Ectodermal cell (in vitro differentiated cells): ENCODE measurements at regions not wholly inside any gene's neighbourhood (a gene's known extent, or its start where the extent isn't known, plus 50 kb on each side); places are given as distances from the start of the nearest gene placed in this dataset.

Experiments used
- H3K27ac ChIP-seq: 2 replicates; pipeline ENCODE4 v1.7.0; 2013; ENCODE audit warnings: mild to moderate bottlenecking, low read depth, low read length; ENCODE audit not compliant: insufficient read depth, poor library complexity, severe bottlenecking
- H3K27me3 ChIP-seq: 2 replicates; pipeline ENCODE4 v1.7.0; 2013; ENCODE audit warnings: mild to moderate bottlenecking, low read length; ENCODE audit not compliant: insufficient read depth, control insufficient read depth, poor library complexity, severe bottlenecking
- H3K36me3 ChIP-seq: one replicate; pipeline ENCODE4 v1.7.0; 2013; ENCODE audit warnings: low read length; ENCODE audit not compliant: control insufficient read depth, insufficient read depth
- H3K4me1 ChIP-seq: one replicate; pipeline ENCODE4 v1.7.0; 2013; ENCODE audit warnings: low read length; ENCODE audit not compliant: control insufficient read depth, insufficient read depth
- H3K4me3 ChIP-seq: 2 replicates; pipeline ENCODE4 v1.7.0; 2013; ENCODE audit warnings: low read depth, low read length, control low read depth; ENCODE audit not compliant: insufficient read depth
- H3K9me3 ChIP-seq: 2 replicates; pipeline ENCODE4 v1.7.0; 2013; ENCODE audit warnings: mild to moderate bottlenecking, low read length, moderate library complexity; ENCODE audit not compliant: control insufficient read depth
- WGBS, 2 experiments: methylation state at CpG; one replicate each; pipeline ENCODE4 v1.1.7; 2013; ENCODE audit warnings: missing lambda C conversion rate in 2 of 2; 5-methylcytosine and 5-hydroxymethylcytosine counted together

DNA sequence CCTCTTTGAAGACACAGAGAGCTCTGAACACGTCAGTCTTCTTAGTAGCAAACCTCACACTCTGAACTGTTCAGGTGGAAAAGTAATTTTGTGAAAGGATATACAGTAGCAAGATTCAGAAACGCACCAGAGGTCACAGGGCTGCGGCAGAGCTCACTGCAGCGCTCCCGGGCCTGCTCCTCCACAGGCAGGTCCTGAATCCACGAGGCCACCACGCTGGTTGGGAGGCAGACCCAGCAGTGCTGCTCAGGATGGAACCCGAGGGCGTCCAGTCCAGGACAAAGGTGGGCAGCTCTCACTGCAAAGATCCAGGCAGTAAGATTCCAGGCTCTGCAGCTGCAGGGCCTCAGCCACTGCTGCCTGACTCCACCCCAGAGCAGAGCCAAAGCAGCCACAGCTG lies 576.2 kb upstream of the SALL3 start:
- 83 to 84% methylated on average over 9 of the region's 9 CpGs for WGBS, 2 experiments

DNA sequence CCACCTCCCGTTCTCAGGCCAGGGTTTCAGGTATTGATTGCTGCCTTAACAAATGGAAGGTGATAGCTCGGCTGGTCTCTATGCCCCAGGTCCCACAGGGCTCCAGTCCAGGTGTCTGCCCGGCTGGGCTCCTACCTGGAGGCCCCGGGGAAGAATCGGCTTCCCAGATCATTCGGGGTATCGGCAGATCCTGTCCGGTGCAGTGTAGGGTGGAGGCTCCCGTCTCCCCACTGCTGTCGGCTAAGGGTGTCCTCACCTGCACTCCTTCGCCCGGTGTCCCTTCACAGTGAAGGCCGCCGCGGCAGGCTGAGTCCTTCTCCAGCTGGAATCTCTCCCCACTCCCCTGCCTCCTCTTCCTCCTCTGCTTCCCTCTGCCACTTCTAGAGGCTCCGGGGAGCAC lies 573.9 kb upstream of the SALL3 start:
- Histone ChIP-seq H3K4me3 (no peak overlapping the region), H3K27me3 (no peaks in the 10 kb centered on the region), H3K9me3 (no peaks in the 10 kb centered on the region), H3K36me3 (no peaks in the 10 kb centered on the region), H3K27ac (no peak overlapping the region), H3K4me1 (no peaks in the 10 kb centered on the region)
- WGBS, 2 experiments, result 88 to 92% methylated on average over 16 of the region's 16 CpGs

More for the DNA sequence above, 576.2 kb upstream of the SALL3 start:
- Histone ChIP-seq H3K4me3 (no peak overlapping the region), H3K4me1 (no peaks in the 10 kb centered on the region), H3K9me3 (no peaks in the 10 kb centered on the region), H3K36me3 (no peaks in the 10 kb centered on the region), H3K27ac (no peak overlapping the region), H3K27me3 (no peaks in the 10 kb centered on the region)

DNA sequence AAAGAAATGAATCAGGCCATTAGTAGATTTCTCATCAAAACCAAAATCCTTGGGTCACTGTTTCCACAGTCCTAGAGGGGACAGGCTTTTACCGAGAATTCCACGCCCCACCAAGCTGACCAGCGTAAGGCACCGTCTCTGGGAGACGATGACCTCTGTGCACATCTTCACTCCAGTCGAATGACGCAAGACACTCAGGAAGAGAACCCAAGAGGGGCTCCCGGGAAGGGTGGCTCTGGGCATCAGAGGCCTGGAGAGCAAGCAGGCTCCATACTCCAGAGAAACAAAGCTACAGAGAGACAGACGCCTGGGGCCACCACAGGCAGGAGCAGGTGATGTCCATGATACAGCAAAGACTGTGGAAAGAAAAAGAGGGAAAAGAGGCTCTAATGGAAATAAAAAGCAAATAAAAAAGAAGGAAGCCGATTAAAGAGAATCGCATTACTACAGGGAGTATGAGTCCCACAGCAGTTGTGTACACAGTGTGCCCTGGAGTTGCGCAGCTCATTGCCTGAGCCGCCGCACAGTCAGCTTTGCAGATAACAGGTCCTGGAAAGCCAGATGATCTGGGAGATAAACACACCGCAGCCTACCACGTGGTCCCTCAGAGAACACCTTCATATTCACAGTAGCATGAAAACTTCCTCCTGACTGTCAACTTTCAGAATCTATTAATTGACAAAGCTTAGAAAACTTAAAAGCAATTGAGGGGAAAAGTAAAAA lies 572.7 kb upstream of the SALL3 start:
- WGBS, 2 experiments, result 94% methylated on average over 16 of the region's 16 CpGs
- Histone ChIP-seq H3K4me1 (no peaks in the 10 kb centered on the region), H3K27ac (no peak overlapping the region), H3K27me3 (no peaks in the 10 kb centered on the region), H3K36me3 (no peaks in the 10 kb centered on the region), H3K9me3 (no peaks in the 10 kb centered on the region), H3K4me3 (no peak overlapping the region)

DNA sequence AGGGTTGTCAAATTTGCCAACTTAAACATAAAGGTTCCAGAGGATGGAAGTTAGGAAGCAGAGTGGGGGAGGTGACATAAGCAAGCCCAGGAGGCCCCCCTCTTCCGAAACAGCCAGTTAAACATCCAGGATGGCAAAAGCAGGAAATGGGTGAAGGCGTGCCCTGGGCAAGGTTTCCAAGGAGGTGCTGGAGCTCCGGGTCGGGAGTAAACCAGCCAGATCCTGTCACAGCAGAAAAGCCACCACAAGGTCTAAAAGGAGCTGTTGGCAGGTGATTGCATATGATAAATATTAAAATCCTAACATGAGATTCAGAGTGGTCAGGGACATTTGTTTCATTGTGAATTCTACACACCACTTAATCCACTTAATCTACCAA lies 572.2 kb upstream of the SALL3 start:
- Histone ChIP-seq H3K36me3 (no peaks in the 10 kb centered on the region), H3K4me3 (no peak overlapping the region), H3K27me3 (no peaks in the 10 kb centered on the region), H3K27ac (no peak overlapping the region), H3K9me3 (no peaks in the 10 kb centered on the region), H3K4me1 (no peaks in the 10 kb centered on the region)
- 95 to 97% methylated on average over 4 of the region's 4 CpGs for WGBS, 2 experiments

DNA sequence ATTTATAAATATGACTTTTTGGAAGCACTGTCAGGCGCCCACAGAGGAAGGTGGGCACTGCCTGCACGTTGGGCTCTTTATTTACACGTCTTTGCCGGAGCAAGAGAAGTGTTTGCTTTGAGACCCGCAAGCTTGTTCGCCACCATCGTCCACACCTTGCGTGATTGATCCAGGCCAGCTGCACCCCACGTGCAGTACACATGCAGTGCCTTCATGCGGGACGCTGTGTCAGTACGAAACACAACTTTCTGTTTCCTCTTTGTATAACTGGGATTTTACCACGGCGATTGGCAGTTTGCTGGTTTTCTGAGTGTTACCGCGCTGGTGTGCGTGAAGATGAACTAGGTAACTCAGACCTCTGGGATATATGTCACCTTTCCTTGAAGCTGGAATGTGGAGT lies 571.0 kb upstream of the SALL3 start:
- no peaks in the 10 kb centered on the region for H3K9me3 ChIP-seq
- no peak overlapping the region for H3K27ac ChIP-seq
- H3K4me1 ChIP-seq, result no peaks in the 10 kb centered on the region
- H3K27me3 ChIP-seq, result no peaks in the 10 kb centered on the region
- 88 to 91% methylated on average over 17 of the region's 17 CpGs for WGBS, 2 experiments
- no peak overlapping the region for H3K4me3 ChIP-seq
- H3K36me3 ChIP-seq, result no peaks in the 10 kb centered on the region

DNA sequence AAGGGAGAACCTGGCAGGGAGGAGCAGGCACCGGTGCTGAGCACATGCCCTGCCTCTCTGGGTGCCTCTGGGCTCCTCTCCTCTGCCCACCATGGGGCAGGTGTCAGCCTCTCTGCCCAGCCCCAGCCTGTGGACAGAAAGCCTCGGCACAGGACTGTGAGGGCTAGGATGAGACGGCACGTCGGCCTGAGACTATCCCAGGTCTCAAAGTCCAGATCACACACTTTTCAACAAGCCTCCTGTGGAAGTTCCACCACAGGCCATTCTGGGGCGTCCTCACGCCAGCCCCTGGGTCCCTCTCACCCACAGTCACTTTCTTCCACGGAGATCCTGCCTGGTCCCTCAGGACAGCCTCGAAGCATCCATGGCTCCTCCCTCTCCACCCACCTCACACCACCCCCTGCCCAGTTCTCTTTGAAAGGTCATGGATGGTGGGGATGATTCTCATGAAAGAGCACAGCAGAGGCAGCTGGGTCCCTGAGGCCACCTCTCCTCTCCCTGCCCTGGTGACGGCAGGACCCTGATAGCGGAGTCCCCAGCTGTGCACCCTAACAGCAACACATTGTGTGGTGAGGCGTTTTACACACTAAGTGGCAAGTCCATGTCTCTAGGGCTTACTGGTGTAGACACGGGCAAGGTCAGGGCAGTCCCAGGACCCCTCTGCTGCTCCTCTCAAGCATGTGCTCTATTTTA lies 569.4 kb upstream of the SALL3 start:
- WGBS, 2 experiments, result 93% methylated on average over 12 to 13 of the region's 13 CpGs
- H3K4me3 ChIP-seq, result no peak overlapping the region
- no peaks in the 10 kb centered on the region for H3K4me1 ChIP-seq
- no peak overlapping the region for H3K27ac ChIP-seq
- H3K36me3 ChIP-seq, result no peaks in the 10 kb centered on the region
- no peaks in the 10 kb centered on the region for H3K27me3 ChIP-seq
- no peaks in the 10 kb centered on the region for H3K9me3 ChIP-seq

DNA sequence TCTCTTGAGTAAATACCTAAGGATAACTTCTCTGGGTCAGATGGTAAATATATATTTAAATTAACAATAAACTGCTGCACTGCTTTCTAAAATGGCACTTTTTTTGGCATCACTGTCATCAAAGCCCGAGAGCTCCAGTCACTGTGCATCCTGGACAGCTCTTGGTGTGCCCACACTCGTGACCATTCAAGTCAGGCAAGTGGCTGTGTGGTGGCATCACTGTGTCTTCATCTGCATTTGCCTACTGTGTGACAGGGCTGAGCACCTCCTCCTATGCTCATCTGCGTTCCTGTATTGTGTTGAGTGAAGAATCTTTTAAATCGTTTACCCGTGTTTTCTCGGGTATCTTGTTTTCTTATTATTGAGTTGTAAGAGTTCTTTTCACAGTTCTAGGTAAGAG lies 568.1 kb upstream of the SALL3 start:
- no peaks in the 10 kb centered on the region for H3K36me3 ChIP-seq
- no peaks in the 10 kb centered on the region for H3K4me1 ChIP-seq
- 95% methylated on average over 3 to 6 of the region's 6 CpGs for WGBS, 2 experiments
- H3K4me3 ChIP-seq, result no peak overlapping the region
- no peaks in the 10 kb centered on the region for H3K27me3 ChIP-seq
- no peak overlapping the region for H3K27ac ChIP-seq
- no peaks in the 10 kb centered on the region for H3K9me3 ChIP-seq

DNA sequence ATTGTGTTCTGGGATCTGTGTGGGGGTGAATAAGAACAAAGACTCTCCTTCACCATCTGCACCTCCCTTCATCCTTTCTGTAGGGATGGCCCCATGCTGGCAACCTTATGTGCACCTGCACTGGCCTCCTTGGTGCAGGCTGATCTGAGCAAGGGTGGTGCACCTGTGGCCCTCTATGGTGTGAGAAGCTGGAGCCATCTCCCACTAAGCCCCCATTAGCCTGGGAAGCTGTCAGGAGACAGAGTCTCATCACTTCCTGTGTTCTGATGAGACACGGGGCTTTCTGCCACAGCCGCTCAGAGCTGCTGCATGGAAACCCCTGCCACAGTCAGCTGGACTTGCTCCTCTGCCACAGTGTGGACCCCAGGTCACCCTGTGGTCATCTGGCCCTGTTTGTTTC lies 565.3 kb upstream of the SALL3 start:
- no peaks in the 10 kb centered on the region for H3K36me3 ChIP-seq
- no peak overlapping the region for H3K27ac ChIP-seq

DNA sequence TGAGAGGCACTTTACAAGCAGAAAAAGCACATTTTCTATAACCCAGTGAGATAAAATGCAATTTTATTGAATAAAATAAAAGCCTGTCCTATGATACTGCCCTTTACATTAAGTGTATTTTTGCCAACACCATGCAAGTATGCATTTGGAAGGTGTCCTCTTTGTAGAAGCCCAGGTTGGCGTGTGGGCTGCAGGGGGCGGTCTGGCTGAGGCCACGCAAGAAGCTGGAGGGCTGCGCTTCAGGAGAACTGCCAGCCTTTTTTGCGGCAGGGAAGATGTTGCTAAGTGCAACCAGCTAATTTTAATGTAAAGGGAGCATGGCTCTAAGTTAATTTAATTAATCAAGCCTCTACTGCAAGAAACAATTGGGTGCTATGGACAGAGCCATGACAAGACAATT lies 562.8 kb upstream of the SALL3 start:
- H3K4me1 ChIP-seq, result no peaks in the 10 kb centered on the region
- 85 to 95% methylated on average over 5 of the region's 5 CpGs for WGBS, 2 experiments
- no peak overlapping the region for H3K4me3 ChIP-seq
- no peaks in the 10 kb centered on the region for H3K27me3 ChIP-seq
- H3K9me3 ChIP-seq, result no peaks in the 10 kb centered on the region
- no peak overlapping the region for H3K27ac ChIP-seq
- H3K36me3 ChIP-seq, result no peaks in the 10 kb centered on the region

More for the DNA sequence above, 565.3 kb upstream of the SALL3 start:
- H3K4me1 ChIP-seq, result no peaks in the 10 kb centered on the region
- no peak overlapping the region for H3K4me3 ChIP-seq
- no peaks in the 10 kb centered on the region for H3K27me3 ChIP-seq
- no peaks in the 10 kb centered on the region for H3K9me3 ChIP-seq
- 86 to 93% methylated on average over 2 of the region's 2 CpGs for WGBS, 2 experiments

DNA sequence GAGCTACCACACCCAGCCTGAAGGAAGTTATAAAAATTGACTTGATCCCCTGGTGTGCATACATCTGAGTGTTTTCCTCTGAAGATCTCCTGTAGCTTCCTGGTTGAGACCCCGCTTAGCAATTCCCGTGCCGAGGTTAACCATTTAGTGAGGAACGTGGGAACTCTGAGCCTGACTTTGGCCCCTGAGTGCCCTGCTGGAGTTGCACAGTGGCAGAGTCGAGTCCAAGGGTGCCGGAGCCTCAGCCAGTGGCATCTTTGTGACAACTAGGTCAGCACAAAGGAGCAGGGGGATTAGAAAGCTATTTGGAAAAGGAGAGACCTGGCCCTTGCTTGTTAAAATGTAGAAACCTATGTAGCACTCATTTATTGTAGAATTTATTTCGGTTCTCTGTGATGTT lies 561.2 kb upstream of the SALL3 start:
- Histone ChIP-seq H3K4me3 (no peak overlapping the region), H3K9me3 (no peaks in the 10 kb centered on the region), H3K4me1 (no peaks in the 10 kb centered on the region), H3K36me3 (no peaks in the 10 kb centered on the region), H3K27me3 (no peaks in the 10 kb centered on the region), H3K27ac (no peak overlapping the region)
- WGBS, 2 experiments, result 77 to 79% methylated on average over 7 of the region's 7 CpGs
